ENCODE measurements at regions not wholly inside any gene's neighbourhood (a gene's known extent, or its start where the extent isn't known, plus 50 kb on each side); places are given as distances from the start of the nearest gene placed in this dataset.

DNA sequence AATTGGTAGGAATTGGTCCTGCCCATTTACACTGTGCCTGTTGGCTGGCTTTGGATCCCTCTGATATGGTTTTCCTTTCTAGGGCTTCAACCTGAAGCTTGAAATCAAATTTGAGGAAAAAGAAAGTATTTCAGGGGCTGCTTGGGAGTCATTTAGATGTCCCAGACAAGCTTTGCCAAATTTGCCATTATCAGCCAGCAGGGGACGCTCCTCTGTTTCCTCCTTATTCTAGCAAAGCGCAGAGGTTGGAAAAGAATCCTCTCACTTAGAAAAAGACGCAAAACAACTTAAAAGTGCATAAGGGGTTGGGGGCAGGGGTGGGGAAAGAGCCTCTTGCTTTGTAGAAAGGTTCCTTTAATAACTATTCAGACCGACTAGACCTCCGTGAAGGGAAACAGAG is 1211.1 kb upstream of the PCDH20 start:
- H3K36me3 ChIP-seq (ENCODE audit: insufficient read depth, low read length): no peaks in the 10 kb centered on the region
- H2AFZ ChIP-seq (ENCODE audit: low read length): no peak overlapping the region
- H3K9me2 ChIP-seq (replicated peaks; ENCODE audit: low read depth, low read length): no peaks in the 10 kb centered on the region
- no peaks in the 10 kb centered on the region for H3K9me3 ChIP-seq (ENCODE audit: insufficient read depth, low read depth, low read length)
- H3K4me3 ChIP-seq (ENCODE audit: low read length, poor library complexity, severe bottlenecking): no peak overlapping the region
- no peak overlapping the region for H3K4me2 ChIP-seq (ENCODE audit: low read depth, low read length, poor library complexity, severe bottlenecking)
- H3K27me3 ChIP-seq (ENCODE audit: insufficient read depth, low read length, poor library complexity, severe bottlenecking): no peaks in the 10 kb centered on the region
- no peaks in the 10 kb centered on the region for H4K20me1 ChIP-seq (ENCODE audit: insufficient read depth, low read length, poor library complexity, severe bottlenecking)
- TF ChIP-seq, protein P1, sequence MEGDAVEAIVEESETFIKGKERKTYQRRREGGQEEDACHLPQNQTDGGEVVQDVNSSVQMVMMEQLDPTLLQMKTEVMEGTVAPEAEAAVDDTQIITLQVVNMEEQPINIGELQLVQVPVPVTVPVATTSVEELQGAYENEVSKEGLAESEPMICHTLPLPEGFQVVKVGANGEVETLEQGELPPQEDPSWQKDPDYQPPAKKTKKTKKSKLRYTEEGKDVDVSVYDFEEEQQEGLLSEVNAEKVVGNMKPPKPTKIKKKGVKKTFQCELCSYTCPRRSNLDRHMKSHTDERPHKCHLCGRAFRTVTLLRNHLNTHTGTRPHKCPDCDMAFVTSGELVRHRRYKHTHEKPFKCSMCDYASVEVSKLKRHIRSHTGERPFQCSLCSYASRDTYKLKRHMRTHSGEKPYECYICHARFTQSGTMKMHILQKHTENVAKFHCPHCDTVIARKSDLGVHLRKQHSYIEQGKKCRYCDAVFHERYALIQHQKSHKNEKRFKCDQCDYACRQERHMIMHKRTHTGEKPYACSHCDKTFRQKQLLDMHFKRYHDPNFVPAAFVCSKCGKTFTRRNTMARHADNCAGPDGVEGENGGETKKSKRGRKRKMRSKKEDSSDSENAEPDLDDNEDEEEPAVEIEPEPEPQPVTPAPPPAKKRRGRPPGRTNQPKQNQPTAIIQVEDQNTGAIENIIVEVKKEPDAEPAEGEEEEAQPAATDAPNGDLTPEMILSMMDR (conservative IDR thresholded peaks at IDR 0.05; ENCODE audit: low read length): peak; percentile 61
- no peak for TF ChIP-seq EZH2phosphoT487 (IDR thresholded peaks at IDR 0.05; ENCODE audit: borderline replicate concordance)
- no peaks in the 10 kb centered on the region for H3F3A ChIP-seq (ENCODE audit: low read depth)
- no peak overlapping the region for H3K9ac ChIP-seq (ENCODE audit: low read depth, low read length, poor library complexity, severe bottlenecking)
- no peaks in the 10 kb centered on the region for H3K79me2 ChIP-seq (ENCODE audit: insufficient read depth, low read length)
- no peaks in the 10 kb centered on the region for H3K4me1 ChIP-seq (ENCODE audit: insufficient read depth, low read length, poor library complexity, severe bottlenecking)

DNA sequence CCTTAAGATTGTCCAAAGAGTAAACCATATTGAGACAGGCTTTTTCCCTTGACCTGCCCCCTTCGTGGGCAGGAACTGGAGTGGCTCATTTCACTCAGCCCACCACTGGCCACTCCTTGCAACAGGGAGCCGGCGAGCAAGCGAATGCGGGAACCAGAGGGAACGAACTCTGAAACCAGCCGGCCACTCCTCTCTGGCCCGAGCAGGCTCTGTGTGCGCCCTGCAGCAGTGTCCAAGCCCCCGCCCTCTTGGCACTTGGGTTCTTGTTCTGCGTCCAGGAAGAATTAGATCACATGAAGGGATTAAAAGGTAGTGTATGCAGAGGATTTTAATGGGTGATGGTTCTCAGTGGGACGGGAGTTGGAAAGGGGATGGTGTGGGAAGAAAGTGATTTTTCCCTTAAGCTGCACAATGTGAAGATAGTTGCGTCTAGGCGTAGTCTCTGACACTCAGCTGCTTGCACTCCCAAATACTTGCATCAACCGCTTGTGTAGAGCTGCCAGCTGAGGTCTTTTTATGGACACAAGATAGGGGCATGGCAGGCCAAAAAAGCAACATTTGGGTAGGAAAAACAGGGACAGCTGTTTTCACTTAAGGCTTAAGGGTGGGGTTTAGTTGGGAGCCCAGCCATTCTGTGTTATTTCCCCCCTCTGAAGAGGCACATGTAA is 1209.7 kb upstream of the PCDH20 start:
- H3K4me2 ChIP-seq (ENCODE audit: low read depth, low read length, poor library complexity, severe bottlenecking): no peak overlapping the region
- H3K27me3 ChIP-seq (ENCODE audit: insufficient read depth, low read length, poor library complexity, severe bottlenecking): no peaks in the 10 kb centered on the region
- no peaks in the 10 kb centered on the region for H3F3A ChIP-seq (ENCODE audit: low read depth)
- no peaks in the 10 kb centered on the region for H4K20me1 ChIP-seq (ENCODE audit: insufficient read depth, low read length, poor library complexity, severe bottlenecking)
- H3K4me3 ChIP-seq (ENCODE audit: low read length, poor library complexity, severe bottlenecking): no peak overlapping the region
- no peaks in the 10 kb centered on the region for H3K36me3 ChIP-seq (ENCODE audit: insufficient read depth, low read length)
- H3K9me3 ChIP-seq (ENCODE audit: insufficient read depth, low read depth, low read length): no peaks in the 10 kb centered on the region
- no peaks in the 10 kb centered on the region for H3K9me2 ChIP-seq (replicated peaks; ENCODE audit: low read depth, low read length)
- H3K9ac ChIP-seq (ENCODE audit: low read depth, low read length, poor library complexity, severe bottlenecking): no peak overlapping the region
- H3K4me1 ChIP-seq (ENCODE audit: insufficient read depth, low read length, poor library complexity, severe bottlenecking): no peaks in the 10 kb centered on the region
- H3K79me2 ChIP-seq (ENCODE audit: insufficient read depth, low read length): no peaks in the 10 kb centered on the region
- TF ChIP-seq, protein P1 (conservative IDR thresholded peaks at IDR 0.05; ENCODE audit: low read length): no peak
- TF ChIP-seq EZH2phosphoT487 (IDR thresholded peaks at IDR 0.05; ENCODE audit: borderline replicate concordance): no peak
- H2AFZ ChIP-seq (ENCODE audit: low read length): no peak overlapping the region

DNA sequence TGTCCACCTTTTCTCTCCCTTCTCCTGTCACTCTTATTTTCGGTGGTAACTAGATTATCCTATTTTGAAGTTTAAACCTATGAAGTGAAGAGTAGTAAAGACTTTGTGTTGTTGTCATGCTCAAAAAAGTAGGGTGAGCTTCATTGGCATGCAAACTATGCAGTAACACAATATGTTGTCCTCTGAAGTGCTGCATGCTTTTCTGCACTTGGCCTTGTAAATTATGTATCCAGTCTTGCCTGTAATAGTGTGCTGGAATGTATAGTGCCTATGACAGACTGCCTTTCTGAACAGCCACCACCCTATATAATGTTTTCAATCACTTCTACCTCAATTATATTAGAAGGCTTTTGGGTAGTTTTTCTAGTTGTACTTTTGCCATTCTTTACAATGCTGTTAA is 1198.2 kb upstream of the PCDH20 start:
- H3K27me3 ChIP-seq (ENCODE audit: insufficient read depth, low read length, poor library complexity, severe bottlenecking): no peaks in the 10 kb centered on the region
- no peaks in the 10 kb centered on the region for H3K36me3 ChIP-seq (ENCODE audit: insufficient read depth, low read length)
- no peaks in the 10 kb centered on the region for H3K4me1 ChIP-seq (ENCODE audit: insufficient read depth, low read length, poor library complexity, severe bottlenecking)
- H3K9me3 ChIP-seq (ENCODE audit: insufficient read depth, low read depth, low read length): no peaks in the 10 kb centered on the region
- H3K9ac ChIP-seq (ENCODE audit: low read depth, low read length, poor library complexity, severe bottlenecking): no peak overlapping the region
- no peak overlapping the region for H2AFZ ChIP-seq (ENCODE audit: low read length)
- TF ChIP-seq, protein P1 (conservative IDR thresholded peaks at IDR 0.05; ENCODE audit: low read length): no peak
- no peak for TF ChIP-seq EZH2phosphoT487 (IDR thresholded peaks at IDR 0.05; ENCODE audit: borderline replicate concordance)
- no peak overlapping the region for H3K4me3 ChIP-seq (ENCODE audit: low read length, poor library complexity, severe bottlenecking)
- no peaks in the 10 kb centered on the region for H3F3A ChIP-seq (ENCODE audit: low read depth)
- H4K20me1 ChIP-seq (ENCODE audit: insufficient read depth, low read length, poor library complexity, severe bottlenecking): no peaks in the 10 kb centered on the region
- H3K9me2 ChIP-seq (replicated peaks; ENCODE audit: low read depth, low read length): no peaks in the 10 kb centered on the region
- no peaks in the 10 kb centered on the region for H3K79me2 ChIP-seq (ENCODE audit: insufficient read depth, low read length)
- H3K4me2 ChIP-seq (ENCODE audit: low read depth, low read length, poor library complexity, severe bottlenecking): no peak overlapping the region

All from Loucy (cell line).